ENCODE measurements at regions not wholly inside any gene's neighbourhood (a gene's known extent, or its start where the extent isn't known, plus 50 kb on each side); places are given as distances from the start of the nearest gene placed in this dataset.
A peak's percentile ranks its signal among the peaks of the same experiment; 100 is the strongest.
"Not testable (repeated sequence)": the region's sequence is repeated elsewhere in the genome, so short reads cannot be mapped to it uniquely, and the experiment has no call there.

- TF ChIP-seq CTCF (conservative IDR thresholded peaks at IDR 0.05) = peak; percentile 51
- H3K27ac ChIP-seq = not testable (repeated sequence)
These were observed 2976.1 kb upstream of the TEKT4 start for GRCh38 chr2:91895091-91895490.

- not testable (repeated sequence) for H3K27ac ChIP-seq
These were observed 2953.6 kb upstream of the TEKT4 start for GRCh38 chr2:91917602-91918001.
